HG03432 (cell line): ENCODE measurements at regions not wholly inside any gene's neighbourhood (a gene's known extent, or its start where the extent isn't known, plus 50 kb on each side); places are given as distances from the start of the nearest gene placed in this dataset.

Experiments
- ATAC-seq: cut with Tn5 transposase; IDR thresholded peaks from one replicate; pipeline ENCODE4 v1.9.1; 2021; ENCODE audit warnings: mild to moderate bottlenecking, moderate library complexity; ENCODE audit not compliant: unreplicated experiment

- no peak for ATAC-seq
These were observed 160.2 kb downstream of the CYYR1 start for GRCh38 chr21:26412885-26413284.

GRCh38 chr21:26409735-26410134 is 163.4 kb downstream of the CYYR1 start:
- no peak for ATAC-seq

GRCh38 chr21:26408511-26408910 is 164.6 kb downstream of the CYYR1 start:
- no peak for ATAC-seq

- no peak for ATAC-seq
These were observed 166.6 kb downstream of the CYYR1 start for GRCh38 chr21:26406526-26406925.

- ATAC-seq, result peak; percentile 67
These were observed 167.2 kb downstream of the CYYR1 start for GRCh38 chr21:26405735-26406361.

- no peak for ATAC-seq
These were observed 168.0 kb downstream of the CYYR1 start for GRCh38 chr21:26405071-26405470.

GRCh38 chr21:26404288-26404687 is 168.8 kb downstream of the CYYR1 start:
- ATAC-seq, result no peak

- no peak for ATAC-seq
These were observed 169.8 kb downstream of the CYYR1 start for GRCh38 chr21:26403321-26403720.

GRCh38 chr21:26397545-26397944 is 175.5 kb downstream of the CYYR1 start:
- ATAC-seq, result no peak

GRCh38 chr21:26394341-26394740 is 178.7 kb downstream of the CYYR1 start:
- no peak for ATAC-seq

GRCh38 chr21:26391166-26391565 is 181.9 kb downstream of the CYYR1 start:
- ATAC-seq, result no peak

GRCh38 chr21:26389971-26390641 is 183.0 kb downstream of the CYYR1 start:
- peak; percentile 93 for ATAC-seq

GRCh38 chr21:26388731-26389231 is 184.3 kb downstream of the CYYR1 start:
- ATAC-seq, result no peak

GRCh38 chr21:26385721-26386120 is 187.4 kb downstream of the CYYR1 start:
- no peak for ATAC-seq

GRCh38 chr21:26379561-26379960 is 193.5 kb downstream of the CYYR1 start:
- ATAC-seq, result peak; percentile 35

GRCh38 chr21:26377111-26377694 is 195.9 kb downstream of the CYYR1 start:
- ATAC-seq, result no peak

GRCh38 chr21:26374817-26375216 is 198.3 kb downstream of the CYYR1 start:
- no peak for ATAC-seq

- no peak for ATAC-seq
These were observed 198.2 kb upstream of the APP start for GRCh38 chr21:26368591-26369320.

- ATAC-seq, result no peak
These were observed 196.2 kb upstream of the APP start for GRCh38 chr21:26366781-26367180.

GRCh38 chr21:26365849-26366248 is 195.3 kb upstream of the APP start:
- no peak for ATAC-seq

GRCh38 chr21:26351661-26352060 is 181.1 kb upstream of the APP start:
- ATAC-seq, result no peak
